H9 (cell line): ENCODE measurements at regions not wholly inside any gene's neighbourhood (a gene's known extent, or its start where the extent isn't known, plus 50 kb on each side); places are given as distances from the start of the nearest gene placed in this dataset.

Source experiments
- DNase-seq: peaks from one replicate; pipeline ENCODE4 v3.0.0-alpha.2; 2017
- H2AFZ ChIP-seq: one replicate; pipeline ENCODE4 v1.6.1; 2013; ENCODE audit warnings: mild to moderate bottlenecking, low read length, control low read depth, moderate library complexity
- H2AK5ac ChIP-seq: 2 replicates; pipeline ENCODE4 v1.6.1; 2013; ENCODE audit warnings: low read length, control low read depth, mixed read lengths; ENCODE audit not compliant: insufficient read length
- H2BK120ac ChIP-seq: one replicate; pipeline ENCODE4 v1.6.1; 2013; ENCODE audit warnings: low read depth, mild to moderate bottlenecking, low read length, control low read depth, inconsistent platforms; ENCODE audit not compliant: poor library complexity, severe bottlenecking
- H2BK12ac ChIP-seq: 2 replicates; pipeline ENCODE4 v1.6.1; 2013; ENCODE audit warnings: low read length, control low read depth, mixed read lengths, low read depth; ENCODE audit not compliant: insufficient read length
- H2BK15ac ChIP-seq: 2 replicates; pipeline ENCODE4 v1.6.1; 2013; ENCODE audit warnings: low read depth, low read length, control low read depth
- H2BK20ac ChIP-seq: one replicate; pipeline ENCODE4 v1.6.1; 2013; ENCODE audit warnings: low read depth, mild to moderate bottlenecking, low read length, control low read depth, inconsistent platforms; ENCODE audit not compliant: poor library complexity, severe bottlenecking
- H2BK5ac ChIP-seq: 2 replicates; pipeline ENCODE4 v1.6.1; 2013; ENCODE audit warnings: low read length, control low read depth, mixed read lengths; ENCODE audit not compliant: insufficient read length
- H3K14ac ChIP-seq: 2 replicates; pipeline ENCODE4 v1.6.1; 2013; ENCODE audit warnings: low read length, control low read depth; ENCODE audit not compliant: insufficient read depth
- H3K18ac ChIP-seq: 2 replicates; pipeline ENCODE4 v1.6.1; 2013; ENCODE audit warnings: low read depth, mild to moderate bottlenecking, mixed read lengths, low read length, control low read depth; ENCODE audit not compliant: insufficient read length
- H3K23ac ChIP-seq: 2 replicates; pipeline ENCODE4 v1.6.1; 2013; ENCODE audit warnings: low read length, control low read depth, mixed read lengths, low read depth; ENCODE audit not compliant: insufficient read length
- H3K23me2 ChIP-seq: 2 replicates; pipeline ENCODE4 v1.6.1; 2013; ENCODE audit warnings: low read depth, mild to moderate bottlenecking, mixed read lengths, low read length, control low read depth; ENCODE audit not compliant: insufficient read length, poor library complexity, severe bottlenecking
- H3K27ac ChIP-seq: 2 replicates; pipeline ENCODE4 v1.5.1; 2013; ENCODE audit warnings: low read length, control low read depth, mixed read lengths, low read depth; ENCODE audit not compliant: insufficient read length
- H3K27me3 ChIP-seq: 2 replicates; pipeline ENCODE4 v1.6.1; 2013; ENCODE audit warnings: low read length, control low read depth, inconsistent platforms; ENCODE audit not compliant: insufficient read depth
- H3K4ac ChIP-seq: 2 replicates; pipeline ENCODE4 v1.6.1; 2013; ENCODE audit warnings: low read depth, mild to moderate bottlenecking, control low read depth, inconsistent platforms, low read length, moderate library complexity
- H3K4me1 ChIP-seq: 2 replicates; pipeline ENCODE4 v1.6.1; 2013; ENCODE audit warnings: low read length, control low read depth, inconsistent platforms; ENCODE audit not compliant: insufficient read depth
- H3K4me2 ChIP-seq: 2 replicates; pipeline ENCODE4 v1.6.1; 2013; ENCODE audit warnings: low read length, control low read depth, mixed read lengths; ENCODE audit not compliant: insufficient read length, insufficient read depth
- H3K56ac ChIP-seq: 2 replicates; pipeline ENCODE4 v1.6.1; 2013; ENCODE audit warnings: low read depth, mild to moderate bottlenecking, mixed read lengths, low read length, control low read depth; ENCODE audit not compliant: insufficient read length
- H3K79me1 ChIP-seq: 2 replicates; pipeline ENCODE4 v1.6.1; 2013; ENCODE audit warnings: low read depth, mild to moderate bottlenecking, moderate library complexity, low read length, control low read depth, inconsistent platforms; ENCODE audit not compliant: insufficient read depth, poor library complexity, severe bottlenecking
- H3K79me2 ChIP-seq: 2 replicates; pipeline ENCODE4 v1.6.1; 2013; ENCODE audit warnings: low read length, control low read depth, inconsistent platforms; ENCODE audit not compliant: insufficient read depth
- H3K9ac ChIP-seq: 2 replicates; pipeline ENCODE4 v1.6.1; 2013; ENCODE audit warnings: low read length, control low read depth, mixed read lengths; ENCODE audit not compliant: insufficient read length; ENCODE audit errors: extremely low read depth
- H3K9me3 ChIP-seq: one replicate; pipeline ENCODE4 v1.6.1; 2013; ENCODE audit warnings: low read depth, low read length, inconsistent platforms; ENCODE audit not compliant: control insufficient read depth
- H3T11ph ChIP-seq: one replicate; pipeline ENCODE4 v1.6.1; 2013; ENCODE audit warnings: mild to moderate bottlenecking, low read length, control low read depth, inconsistent platforms
- H4K20me1 ChIP-seq: one replicate; pipeline ENCODE4 v1.6.1; 2013; ENCODE audit not compliant: control insufficient read depth, insufficient read length, insufficient read depth
- H4K5ac ChIP-seq: 2 replicates; pipeline ENCODE4 v1.6.1; 2013; ENCODE audit warnings: low read depth, mild to moderate bottlenecking, mixed read lengths, low read length, control low read depth; ENCODE audit not compliant: insufficient read length
- H4K8ac ChIP-seq: replicated peaks from 2 replicates; pipeline ENCODE4 v1.6.1; 2013; ENCODE audit warnings: low read length, control low read depth, mixed read lengths, low read depth; ENCODE audit not compliant: insufficient read length
- H4K91ac ChIP-seq: 2 replicates; pipeline ENCODE4 v1.6.1; 2013; ENCODE audit warnings: low read depth, mild to moderate bottlenecking, moderate library complexity, mixed read lengths, low read length, control low read depth; ENCODE audit not compliant: insufficient read length
- H3K27ac Mint-ChIP-seq, 3 experiments: 2 replicates in 2 of 3; 3 replicates in 1 of 3; pipeline ENCODE4 v1.8.0; 2020 to 2021; ENCODE audit warnings: mixed read lengths in 3 of 3, mild to moderate bottlenecking in 1 of 3, moderate library complexity in 1 of 3
- H3K27me3 Mint-ChIP-seq: 2 replicates; pipeline ENCODE4 v1.8.0; 2021; ENCODE audit warnings: low read depth, mild to moderate bottlenecking, moderate library complexity, mixed read lengths
- H3K36me3 Mint-ChIP-seq, 3 experiments: 2 replicates in 2 of 3; 3 replicates in 1 of 3; pipeline ENCODE4 v1.8.0; 2020 to 2021; ENCODE audit warnings: low read depth in 3 of 3, mixed read lengths in 3 of 3; ENCODE audit not compliant: insufficient read depth in 1 of 3
- H3K4me1 Mint-ChIP-seq, 2 experiments: 2 replicates each; pipeline ENCODE4 v1.8.0; 2020; ENCODE audit warnings: mixed read lengths in 2 of 2
- H3K4me3 Mint-ChIP-seq, 2 experiments: 2 replicates in 1 of 2; 3 replicates in 1 of 2; pipeline ENCODE4 v1.8.0; 2020 to 2021; ENCODE audit warnings: mild to moderate bottlenecking in 2 of 2, mixed read lengths in 2 of 2, moderate library complexity in 1 of 2
- H3K9me3 Mint-ChIP-seq, 2 experiments: 2 replicates in 1 of 2; 3 replicates in 1 of 2; pipeline ENCODE4 v1.8.0; 2020; ENCODE audit warnings: mild to moderate bottlenecking in 2 of 2, mixed read lengths in 2 of 2, moderate library complexity in 1 of 2
- WGBS: extraction: QIAGEN DNeasy Blood & Tissue Kit; methylation state at CpG from one replicate; pipeline ENCODE4 v1.1.7; 2013; ENCODE audit warnings: missing lambda C conversion rate, low lambda C conversion rate, mixed read lengths; ENCODE audit not compliant: insufficient read length; ENCODE audit errors: extremely low coverage; 5-methylcytosine and 5-hydroxymethylcytosine counted together
- TF ChIP-seq, protein P1 (sequence below): fragments of 200-600 bp; sonication (generic); conservative IDR thresholded peaks from 3 replicates; pipeline ENCODE4 v1.8.0; 2021; ENCODE audit warnings: antibody characterized with exemption, mild to moderate bottlenecking

DNA sequence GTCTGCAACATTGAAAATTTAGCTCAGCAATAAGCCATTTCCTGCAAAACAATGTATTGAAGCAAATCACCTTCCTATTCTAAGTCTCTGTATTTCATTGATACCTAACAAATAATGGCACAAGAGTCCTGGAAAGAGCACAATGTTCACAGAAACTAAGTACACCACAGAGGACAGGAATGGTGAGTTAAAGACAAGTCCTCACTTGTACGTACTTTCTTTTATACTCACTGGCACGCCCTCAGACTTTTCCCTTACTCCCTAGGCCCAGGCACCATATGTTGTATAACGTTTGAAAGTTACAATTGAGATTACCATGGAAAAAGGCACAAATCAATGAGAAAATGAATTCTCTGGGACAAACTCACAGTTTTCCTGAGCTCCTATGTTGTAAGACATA, 683.0 kb upstream of the MANEA start:
- Mint-ChIP-seq H3K27ac (peak overlapping the region in 1 of 3 experiments; percentile 32; a peak in 1 of 7 replicates), H3K36me3 (no peaks in the 10 kb centered on the region), H3K4me1 (peaks cover 0 to 7% of the 10 kb centered on the region in 2 experiments; a peak in 2 of 4 replicates), H3K9me3 (no peaks in the 10 kb centered on the region), H3K27me3 (no peaks in the 10 kb centered on the region), H3K4me3 (no peak overlapping the region)
- Histone ChIP-seq H3K4me1 (no peaks in the 10 kb centered on the region), H2AFZ (no peak overlapping the region), H2BK20ac (no peak overlapping the region), H2BK5ac (no peak overlapping the region), H3K18ac (no peak overlapping the region), H3K27ac (no peak overlapping the region), H3K56ac (no peak overlapping the region), H2BK120ac (no peak overlapping the region), H3T11ph (no peak overlapping the region), H3K14ac (no peak overlapping the region), H3K23me2 (no peaks in the 10 kb centered on the region), H4K8ac (no peak overlapping the region), H3K23ac (no peak overlapping the region), H3K9me3 (no peaks in the 10 kb centered on the region), H2BK15ac (no peak overlapping the region), H3K9ac (no peak overlapping the region), H4K91ac (no peak overlapping the region), H3K79me1 (no peaks in the 10 kb centered on the region), H3K79me2 (no peaks in the 10 kb centered on the region), H4K20me1 (no peaks in the 10 kb centered on the region), H4K5ac (no peak overlapping the region), H3K4me2 (no peak overlapping the region), H3K27me3 (no peaks in the 10 kb centered on the region), H3K4ac (no peak overlapping the region), H2AK5ac (no peak overlapping the region), H2BK12ac (no peak overlapping the region)
- TF ChIP-seq, protein P1, sequence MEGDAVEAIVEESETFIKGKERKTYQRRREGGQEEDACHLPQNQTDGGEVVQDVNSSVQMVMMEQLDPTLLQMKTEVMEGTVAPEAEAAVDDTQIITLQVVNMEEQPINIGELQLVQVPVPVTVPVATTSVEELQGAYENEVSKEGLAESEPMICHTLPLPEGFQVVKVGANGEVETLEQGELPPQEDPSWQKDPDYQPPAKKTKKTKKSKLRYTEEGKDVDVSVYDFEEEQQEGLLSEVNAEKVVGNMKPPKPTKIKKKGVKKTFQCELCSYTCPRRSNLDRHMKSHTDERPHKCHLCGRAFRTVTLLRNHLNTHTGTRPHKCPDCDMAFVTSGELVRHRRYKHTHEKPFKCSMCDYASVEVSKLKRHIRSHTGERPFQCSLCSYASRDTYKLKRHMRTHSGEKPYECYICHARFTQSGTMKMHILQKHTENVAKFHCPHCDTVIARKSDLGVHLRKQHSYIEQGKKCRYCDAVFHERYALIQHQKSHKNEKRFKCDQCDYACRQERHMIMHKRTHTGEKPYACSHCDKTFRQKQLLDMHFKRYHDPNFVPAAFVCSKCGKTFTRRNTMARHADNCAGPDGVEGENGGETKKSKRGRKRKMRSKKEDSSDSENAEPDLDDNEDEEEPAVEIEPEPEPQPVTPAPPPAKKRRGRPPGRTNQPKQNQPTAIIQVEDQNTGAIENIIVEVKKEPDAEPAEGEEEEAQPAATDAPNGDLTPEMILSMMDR: no peak
- WGBS: no CpG with 5 or more reads among the region's 3 CpGs
- DNase-seq: no peak
